ENCODE measurements at regions not wholly inside any gene's neighbourhood (a gene's known extent, or its start where the extent isn't known, plus 50 kb on each side); places are given as distances from the start of the nearest gene placed in this dataset.
"Not testable (repeated sequence)": the region's sequence is repeated elsewhere in the genome, so short reads cannot be mapped to it uniquely, and the experiment has no call there.

- no peaks in the 10 kb centered on the region for H3K27me3 Mint-ChIP-seq
- ATAC-seq, result no peak
Observed at GRCh38 chr6:155787168-155787567, 331.5 kb upstream of the NOX3 start.

GRCh38 chr6:155786528-155786927, 330.9 kb upstream of the NOX3 start:
- no peak for ATAC-seq
- Mint-ChIP-seq H3K4me1 (no peaks in the 10 kb centered on the region), H3K9me3 (ENCODE audit: low read depth) (peaks cover 6% of the 10 kb centered on the region), H3K4me3 (no peak overlapping the region), H3K27me3 (no peaks in the 10 kb centered on the region), H3K27ac (no peak overlapping the region), H3K36me3 (no peaks in the 10 kb centered on the region)
- CTCF ChIA-PET, result no interaction called here
- DNase-seq, result no peak

More at GRCh38 chr6:155787168-155787567, 331.5 kb upstream of the NOX3 start:
- Mint-ChIP-seq H3K36me3 (no peaks in the 10 kb centered on the region), H3K4me3 (no peak overlapping the region), H3K9me3 (ENCODE audit: low read depth) (peaks cover 6% of the 10 kb centered on the region), H3K4me1 (no peaks in the 10 kb centered on the region), H3K27ac (no peak overlapping the region)
- CTCF ChIA-PET, result no interaction called here
- no peak for DNase-seq

- ATAC-seq (no peak), DNase-seq (no peak)
- Mint-ChIP-seq H3K36me3 (no peaks in the 10 kb centered on the region), H3K9me3 (ENCODE audit: low read depth) (peaks cover 2% of the 10 kb centered on the region), H3K27me3 (no peaks in the 10 kb centered on the region), H3K4me3 (no peak overlapping the region), H3K4me1 (no peaks in the 10 kb centered on the region), H3K27ac (no peak overlapping the region)
- CTCF ChIA-PET, result no interaction called here
Observed at GRCh38 chr6:155782739-155783459, 327.3 kb upstream of the NOX3 start.

GRCh38 chr6:155782320-155782731, 326.7 kb upstream of the NOX3 start:
- H3K27me3 Mint-ChIP-seq, result no peaks in the 10 kb centered on the region
- no peak overlapping the region for H3K4me3 Mint-ChIP-seq
- H3K4me1 Mint-ChIP-seq, result no peaks in the 10 kb centered on the region
- no peak for DNase-seq
- CTCF ChIA-PET, result no interaction called here
- no peaks in the 10 kb centered on the region for H3K36me3 Mint-ChIP-seq
- H3K27ac Mint-ChIP-seq, result no peak overlapping the region
- peaks cover 2% of the 10 kb centered on the region for H3K9me3 Mint-ChIP-seq (ENCODE audit: low read depth)
- ATAC-seq, result no peak

DNA sequence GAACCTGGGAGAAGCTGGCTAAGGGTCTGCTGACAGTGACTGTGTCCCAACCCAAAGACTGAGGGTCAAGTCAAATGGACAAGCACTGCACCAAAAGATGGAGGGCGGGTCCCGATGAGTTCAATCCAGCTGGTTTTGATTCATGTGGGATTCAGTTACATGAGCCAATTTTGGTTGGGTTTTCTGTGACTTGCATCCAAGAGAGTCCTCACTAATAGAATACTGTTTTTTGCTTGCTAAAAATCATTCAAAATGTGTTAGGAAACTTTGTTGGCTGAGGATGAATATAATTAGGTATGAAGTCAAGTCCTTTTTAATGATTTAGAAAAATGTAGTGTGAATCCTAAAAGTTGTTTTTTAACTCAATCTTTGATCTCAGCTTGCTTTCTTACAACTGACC, 323.8 kb upstream of the NOX3 start:
- no peak overlapping the region for H3K4me3 Mint-ChIP-seq
- H3K4me1 Mint-ChIP-seq, result no peaks in the 10 kb centered on the region
- H3K36me3 Mint-ChIP-seq, result no peaks in the 10 kb centered on the region
- H3K9me3 Mint-ChIP-seq (ENCODE audit: low read depth), result no peaks in the 10 kb centered on the region
- DNase-seq (no peak), ATAC-seq (no peak)
- CTCF ChIA-PET, result no interaction called here
- H3K27me3 Mint-ChIP-seq, result no peaks in the 10 kb centered on the region
- no peak overlapping the region for H3K27ac Mint-ChIP-seq

GRCh38 chr6:155778336-155778735, 322.7 kb upstream of the NOX3 start:
- DNase-seq (no peak), ATAC-seq (no peak)
- no peak overlapping the region for H3K27ac Mint-ChIP-seq
- no peaks in the 10 kb centered on the region for H3K4me1 Mint-ChIP-seq
- H3K36me3 Mint-ChIP-seq, result no peaks in the 10 kb centered on the region
- CTCF ChIA-PET, result no interaction called here
- no peak overlapping the region for H3K4me3 Mint-ChIP-seq
- no peaks in the 10 kb centered on the region for H3K27me3 Mint-ChIP-seq
- no peaks in the 10 kb centered on the region for H3K9me3 Mint-ChIP-seq (ENCODE audit: low read depth)

DNA sequence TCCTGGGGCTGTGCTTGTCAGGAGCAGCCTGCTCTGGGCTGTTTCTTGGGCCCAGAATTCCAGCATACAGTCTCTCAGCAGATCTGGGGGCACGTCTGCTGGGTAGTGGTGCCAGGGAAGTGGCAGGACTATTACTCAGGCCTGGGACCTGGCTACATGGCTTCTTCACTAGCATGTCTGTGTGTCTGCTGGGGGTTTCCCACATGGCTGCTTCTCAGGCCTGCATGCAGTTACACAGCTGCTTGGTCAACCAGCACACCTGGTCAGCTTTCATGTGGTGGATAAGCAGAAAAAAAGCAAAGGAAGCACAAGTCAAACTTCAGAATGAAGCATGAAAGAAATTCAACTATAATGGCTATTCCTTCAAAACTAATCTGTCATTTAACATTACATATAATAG, 316.2 kb upstream of the NOX3 start:
- peaks cover 2% of the 10 kb centered on the region for H3K9me3 Mint-ChIP-seq (ENCODE audit: low read depth)
- H3K27ac Mint-ChIP-seq, result no peak overlapping the region
- H3K4me3 Mint-ChIP-seq, result no peak overlapping the region
- H3K27me3 Mint-ChIP-seq, result no peaks in the 10 kb centered on the region
- CTCF ChIA-PET, result no interaction called here
- DNase-seq, result no peak
- H3K4me1 Mint-ChIP-seq, result no peaks in the 10 kb centered on the region
- no peak for ATAC-seq
- H3K36me3 Mint-ChIP-seq, result no peaks in the 10 kb centered on the region

DNA sequence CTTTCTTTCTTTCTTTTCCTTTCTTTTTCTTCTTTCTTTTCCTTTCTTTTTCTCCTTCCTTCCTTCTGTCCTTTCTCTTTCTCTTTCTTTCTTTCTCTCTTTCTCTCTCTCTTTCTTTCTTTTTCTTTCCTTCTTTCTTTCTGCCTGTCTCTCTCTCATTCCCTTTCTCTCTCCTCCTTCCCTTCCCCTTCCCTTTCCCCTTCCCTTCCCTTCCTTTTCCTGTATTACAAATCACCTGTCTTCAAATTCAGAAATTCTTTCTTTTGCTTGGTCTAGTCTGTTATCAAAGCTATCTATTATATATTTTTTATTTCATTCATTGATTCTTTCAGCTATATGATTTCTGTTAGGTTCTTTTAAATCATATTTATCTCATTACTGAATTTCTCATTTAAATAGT, 315.2 kb upstream of the NOX3 start:
- Mint-ChIP-seq H3K9me3 (ENCODE audit: low read depth) (peaks cover 2% of the 10 kb centered on the region), H3K27me3 (no peaks in the 10 kb centered on the region), H3K4me3 (no peak overlapping the region), H3K36me3 (no peaks in the 10 kb centered on the region), H3K4me1 (no peaks in the 10 kb centered on the region), H3K27ac (no peak overlapping the region)
- ATAC-seq (no peak), DNase-seq (no peak)
- CTCF ChIA-PET, result no interaction called here

GRCh38 chr6:155770313-155770712, 314.7 kb upstream of the NOX3 start:
- Mint-ChIP-seq H3K4me1 (no peaks in the 10 kb centered on the region), H3K36me3 (no peaks in the 10 kb centered on the region), H3K4me3 (no peak overlapping the region), H3K9me3 (ENCODE audit: low read depth) (peaks cover 2% of the 10 kb centered on the region), H3K27me3 (no peaks in the 10 kb centered on the region), H3K27ac (no peak overlapping the region)
- ATAC-seq (no peak), DNase-seq (no peak)
- CTCF ChIA-PET, result no interaction called here

GRCh38 chr6:155765275-155766194, 309.9 kb upstream of the NOX3 start:
- no peaks in the 10 kb centered on the region for H3K4me1 Mint-ChIP-seq
- CTCF ChIA-PET, result no interaction called here
- H3K36me3 Mint-ChIP-seq, result no peaks in the 10 kb centered on the region
- H3K27me3 Mint-ChIP-seq, result no peaks in the 10 kb centered on the region
- no peak overlapping the region for H3K4me3 Mint-ChIP-seq
- no peak overlapping the region for H3K27ac Mint-ChIP-seq
- peaks cover 4% of the 10 kb centered on the region for H3K9me3 Mint-ChIP-seq (ENCODE audit: low read depth)
- ATAC-seq, result no peak
- DNase-seq, result no peak

GRCh38 chr6:155762649-155763048, 307.0 kb upstream of the NOX3 start:
- Mint-ChIP-seq H3K36me3 (no peaks in the 10 kb centered on the region), H3K4me3 (no peak overlapping the region), H3K27ac (no peak overlapping the region), H3K9me3 (ENCODE audit: low read depth) (peaks cover 7% of the 10 kb centered on the region), H3K4me1 (no peaks in the 10 kb centered on the region), H3K27me3 (no peaks in the 10 kb centered on the region)
- no peak for DNase-seq
- no peak for ATAC-seq
- CTCF ChIA-PET, result no interaction called here

DNA sequence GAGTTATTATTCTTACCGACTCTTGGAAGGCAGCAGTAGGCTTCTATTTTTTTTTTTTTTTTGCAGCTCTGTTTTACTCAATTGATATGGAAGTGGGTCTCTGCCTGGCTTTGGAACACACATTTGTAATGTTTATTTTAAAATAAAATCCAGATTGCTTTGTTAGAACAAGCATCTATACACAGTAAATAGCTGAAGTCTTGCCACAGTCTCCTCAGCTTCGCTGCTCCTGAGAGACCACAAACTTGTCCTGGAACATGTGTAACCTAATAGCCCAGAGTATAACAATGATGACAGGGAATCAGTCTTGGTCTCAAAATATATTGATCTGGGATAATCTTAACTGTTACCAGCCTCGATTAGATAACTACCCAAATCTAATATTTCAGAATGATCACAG, 299.8 kb upstream of the NOX3 start:
- H3K27me3 Mint-ChIP-seq, result no peaks in the 10 kb centered on the region
- no peaks in the 10 kb centered on the region for H3K36me3 Mint-ChIP-seq
- DNase-seq, result no peak
- H3K27ac Mint-ChIP-seq, result no peak overlapping the region
- CTCF ChIA-PET, result no interaction called here
- no peaks in the 10 kb centered on the region for H3K4me1 Mint-ChIP-seq
- H3K4me3 Mint-ChIP-seq, result no peak overlapping the region
- no peak for ATAC-seq
- peaks cover 10% of the 10 kb centered on the region for H3K9me3 Mint-ChIP-seq (ENCODE audit: low read depth)

DNA sequence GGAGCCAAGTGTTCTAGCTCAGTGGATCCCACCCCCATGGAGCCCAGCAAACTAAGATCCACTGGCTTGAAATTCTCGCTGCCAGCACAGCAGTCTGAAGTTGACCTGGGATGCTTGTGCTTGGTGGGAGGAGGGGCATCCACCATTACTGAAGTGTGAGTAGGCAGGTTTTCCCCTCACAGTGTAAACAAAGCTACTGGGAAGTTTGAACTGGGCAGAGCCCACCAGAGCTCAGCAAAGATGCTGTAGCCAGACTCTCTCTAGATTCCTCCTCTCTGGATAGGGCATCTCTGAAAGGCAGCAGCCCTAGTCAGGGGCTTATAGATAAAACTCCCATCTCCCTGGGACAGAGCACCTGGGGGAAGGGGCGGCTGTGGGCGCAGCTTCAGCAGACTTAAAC, 293.1 kb upstream of the NOX3 start:
- H3K4me3 Mint-ChIP-seq; H3K36me3 Mint-ChIP-seq; H3K4me1 Mint-ChIP-seq; H3K27ac Mint-ChIP-seq; DNase-seq; H3K27me3 Mint-ChIP-seq; H3K9me3 Mint-ChIP-seq (ENCODE audit: low read depth); CTCF ChIA-PET; ATAC-seq: not testable (repeated sequence)

DNA sequence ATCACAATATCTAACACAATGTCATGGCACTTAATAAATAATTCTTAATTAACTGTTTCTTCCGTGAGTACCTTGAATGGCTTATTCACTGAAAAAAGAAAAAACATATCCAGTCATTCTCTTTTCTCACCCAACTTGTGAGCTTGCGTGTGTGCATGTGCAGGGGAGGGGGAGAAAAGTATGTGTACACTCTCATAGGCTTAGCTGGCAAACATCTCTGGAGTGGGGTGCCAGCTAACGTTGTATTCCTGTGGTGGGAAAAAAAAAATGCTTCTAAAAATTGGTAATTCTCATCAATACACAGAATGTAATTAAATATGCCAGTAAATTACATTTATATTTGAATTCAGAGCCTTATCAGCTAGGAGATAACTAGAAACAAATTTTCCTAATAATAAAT, 291.9 kb upstream of the NOX3 start:
- no peak overlapping the region for H3K4me3 Mint-ChIP-seq
- CTCF ChIA-PET, result no interaction called here
- ATAC-seq (no peak), DNase-seq (no peak)
- no peak overlapping the region for H3K27ac Mint-ChIP-seq
- H3K27me3 Mint-ChIP-seq, result no peaks in the 10 kb centered on the region
- H3K36me3 Mint-ChIP-seq, result no peaks in the 10 kb centered on the region
- H3K4me1 Mint-ChIP-seq, result no peaks in the 10 kb centered on the region
- no peaks in the 10 kb centered on the region for H3K9me3 Mint-ChIP-seq (ENCODE audit: low read depth)

All from activated CD8-positive, alpha-beta memory T cell treated with anti-CD3 and anti-CD28 coated beads, Interleukin-2, amount 10 ng/mL, durations not matched to agents 7 days and 5 days (primary cell).